ENCODE measurements at regions not wholly inside any gene's neighbourhood (a gene's known extent, or its start where the extent isn't known, plus 50 kb on each side); places are given as distances from the start of the nearest gene placed in this dataset.

DNA sequence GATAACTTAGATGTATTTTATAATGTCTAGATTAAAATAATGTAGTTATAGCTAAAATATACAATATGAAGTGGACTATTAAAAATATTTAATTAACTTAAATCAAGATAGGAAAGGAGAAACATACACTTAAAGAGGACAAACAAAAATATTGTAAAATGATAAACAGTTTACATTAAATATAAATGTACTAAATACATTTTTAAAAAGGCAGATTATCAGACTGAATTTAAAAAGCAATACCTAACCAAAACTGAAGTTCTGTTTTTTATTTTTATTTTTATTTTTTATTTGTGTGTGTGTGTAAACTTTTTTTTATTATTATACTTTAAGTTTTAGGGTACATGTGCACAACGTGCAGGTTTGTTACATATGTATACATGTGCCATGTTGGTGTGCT is 811.6 kb upstream of the INTU start:
- no peak for DNase-seq (ENCODE audit: low read depth, low spot score)

DNA sequence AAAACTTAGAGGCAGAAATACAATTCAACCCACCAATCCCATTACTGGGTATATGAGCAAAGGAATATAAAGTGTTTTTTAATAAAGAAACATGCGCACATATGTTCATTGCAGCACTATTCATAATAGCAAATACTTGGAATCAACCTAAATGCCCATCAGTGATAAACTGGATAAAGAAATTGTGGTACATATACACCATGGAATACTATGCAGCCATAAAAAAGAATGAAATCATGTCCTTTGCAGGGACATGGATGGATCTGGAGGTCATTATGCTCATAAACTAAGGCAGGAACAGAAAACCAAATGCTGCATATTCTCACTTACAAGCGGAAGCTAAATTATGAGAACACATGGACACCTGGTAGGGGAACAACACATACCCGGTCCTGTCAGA is 807.7 kb upstream of the INTU start:
- no peak for DNase-seq (ENCODE audit: low read depth, low spot score)

DNA sequence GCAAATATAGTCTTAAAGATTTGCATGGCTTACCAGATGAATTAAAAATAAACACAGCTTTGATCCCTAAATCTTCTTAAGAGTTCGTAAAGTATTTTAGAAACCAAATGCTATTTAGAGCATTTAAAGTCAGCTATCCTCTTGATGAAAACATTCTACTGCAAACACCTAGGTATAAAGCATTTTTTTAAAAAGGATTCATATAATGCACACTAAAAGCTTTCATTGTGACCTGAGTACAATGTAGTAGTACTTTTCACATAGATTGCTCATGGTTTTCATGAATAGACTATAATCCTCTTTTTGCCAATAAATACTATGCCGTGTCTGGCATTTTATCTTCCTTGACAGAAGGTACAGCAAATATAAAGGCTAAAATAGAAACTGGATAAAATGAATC is 805.1 kb upstream of the INTU start:
- no peak for DNase-seq (ENCODE audit: low read depth, low spot score)

DNA sequence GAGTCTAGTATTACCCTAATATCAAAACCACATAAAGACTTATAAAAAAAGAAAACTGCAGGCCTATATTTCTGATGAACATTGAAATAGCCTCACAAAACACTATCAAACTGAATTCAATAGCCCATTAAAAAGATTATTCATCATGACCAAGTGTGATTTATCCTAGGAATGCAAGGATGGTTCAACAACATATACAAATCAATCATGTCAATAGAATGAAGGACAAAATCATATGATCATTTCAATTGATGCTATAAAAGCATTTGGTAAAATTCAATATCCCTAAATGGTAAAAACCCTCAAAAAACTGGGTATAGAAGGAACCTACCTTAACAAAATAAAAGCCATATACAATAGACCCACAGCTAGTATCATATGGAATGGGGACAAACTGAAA is 797.9 kb upstream of the INTU start:
- DNase-seq (ENCODE audit: low read depth, low spot score), result no peak

DNA sequence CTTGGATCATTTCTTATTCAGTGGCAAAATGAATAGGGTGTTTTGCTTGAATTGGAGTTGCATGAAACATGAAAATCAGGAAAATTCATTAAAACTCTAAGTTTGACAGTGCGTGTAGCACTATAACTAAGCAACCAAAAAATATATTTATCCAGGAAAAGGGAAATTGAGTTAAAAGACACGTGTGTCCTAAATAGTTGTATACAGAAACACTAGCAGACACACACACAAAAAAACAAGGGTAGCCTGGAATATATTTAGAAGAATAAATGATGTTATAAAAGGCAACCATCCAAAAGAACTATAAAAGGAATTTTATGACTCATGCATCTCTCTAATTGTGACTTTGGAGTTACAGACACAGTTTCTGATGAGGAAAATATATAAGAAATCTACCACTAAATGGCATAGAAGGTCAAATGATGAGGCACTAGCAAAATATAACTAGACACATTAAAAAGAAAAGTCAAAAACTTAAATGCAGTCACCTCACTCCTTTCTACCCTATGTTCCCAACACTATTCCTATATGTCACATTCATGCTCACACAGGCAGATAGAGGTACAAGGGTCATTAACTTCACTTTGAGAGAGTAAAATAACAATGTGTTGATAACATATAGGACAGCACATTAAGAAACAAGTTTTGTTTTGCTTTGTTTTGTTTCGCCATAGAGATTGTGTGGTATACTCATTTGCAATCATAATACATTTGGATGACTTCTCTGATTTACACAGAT is 793.6 kb upstream of the INTU start:
- peak; percentile 52 for DNase-seq (ENCODE audit: low read depth, low spot score)

DNA sequence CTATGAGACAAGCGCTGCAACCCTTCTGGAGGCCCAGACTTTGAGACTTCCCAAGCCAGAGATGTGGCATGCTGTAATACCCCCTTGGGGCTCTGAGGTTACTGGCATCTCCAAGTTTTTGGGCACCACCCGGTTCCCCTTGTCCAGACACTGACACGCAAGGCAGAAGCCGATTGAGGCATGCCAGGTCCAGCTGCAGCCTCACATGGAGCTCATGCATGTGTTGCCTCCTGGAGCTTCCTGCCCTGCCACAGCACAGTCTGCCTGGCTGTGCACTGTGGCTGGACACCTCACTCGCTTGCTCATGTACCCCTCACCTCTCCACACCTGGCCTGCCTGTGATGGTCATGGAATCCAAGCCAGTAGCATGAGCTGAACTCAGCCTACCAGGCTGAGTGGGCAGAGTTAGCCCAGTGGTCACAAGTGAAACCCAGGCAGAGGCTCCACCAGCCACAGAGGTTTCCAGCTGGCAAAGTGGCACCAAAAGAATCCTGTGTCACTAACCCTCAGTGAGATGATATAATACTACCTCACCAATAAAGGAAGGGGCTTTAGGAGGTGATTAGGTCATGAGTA is 789.2 kb upstream of the INTU start:
- no peak for DNase-seq (ENCODE audit: low read depth, low spot score)

DNA sequence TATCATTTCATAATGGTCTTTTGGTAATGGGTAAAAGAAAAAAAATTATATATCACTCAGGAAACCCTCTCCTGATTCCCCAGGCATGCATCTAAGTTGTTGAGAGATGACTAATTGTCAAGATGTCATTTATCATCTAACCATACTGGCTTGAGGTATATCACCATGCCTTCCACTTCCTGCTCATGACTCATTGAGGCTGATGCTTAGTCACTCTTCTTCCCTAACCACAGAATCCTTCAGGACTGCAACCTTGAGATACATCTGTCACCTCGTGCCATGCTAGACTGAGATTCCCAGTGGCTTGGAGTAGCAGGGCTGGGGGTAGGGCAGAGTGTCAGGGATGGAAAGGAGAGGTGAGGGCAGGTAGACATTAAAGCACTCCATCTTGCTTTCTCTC is 782.5 kb upstream of the INTU start:
- peak; percentile 92 for DNase-seq (ENCODE audit: low read depth, low spot score)

DNA sequence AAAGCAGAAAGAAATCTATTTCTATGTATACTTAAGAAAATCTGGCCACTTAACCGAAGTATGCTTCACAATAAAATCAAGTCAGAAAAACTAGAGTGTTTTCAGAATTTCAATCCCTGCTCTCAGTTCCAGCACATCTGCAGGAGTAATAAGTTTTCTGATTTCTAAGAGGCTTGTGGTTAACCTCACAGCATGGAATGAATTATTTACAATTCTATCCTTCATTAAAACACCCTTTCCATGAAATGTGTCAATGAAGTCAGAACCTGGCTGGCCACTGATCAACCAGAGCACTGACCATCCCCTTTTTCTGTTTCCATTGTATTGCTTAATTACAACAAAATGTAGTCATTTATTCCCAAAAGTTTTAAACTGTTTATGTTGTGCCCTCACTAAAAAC is 781.4 kb upstream of the INTU start:
- peak; percentile 77 for DNase-seq (ENCODE audit: low read depth, low spot score)

DNA sequence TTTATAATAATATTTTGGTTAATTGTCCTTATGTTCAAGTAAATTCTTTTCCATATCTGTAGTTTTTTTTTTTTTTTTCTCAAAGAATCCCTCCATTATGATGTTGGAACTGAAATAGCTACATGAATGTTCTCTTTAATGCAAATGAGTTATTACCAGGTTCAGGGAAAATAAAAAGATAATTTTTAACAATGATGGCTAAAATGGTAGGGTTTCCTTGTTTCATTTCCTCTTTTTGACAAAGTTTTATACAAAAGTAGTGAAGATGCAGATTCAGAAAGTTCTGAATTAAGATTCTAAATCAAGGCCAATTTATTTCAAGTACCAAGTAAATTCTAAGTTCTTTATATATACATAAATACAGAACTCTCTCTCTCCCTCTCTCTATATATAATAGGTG is 779.0 kb upstream of the INTU start:
- no peak for DNase-seq (ENCODE audit: low read depth, low spot score)

DNA sequence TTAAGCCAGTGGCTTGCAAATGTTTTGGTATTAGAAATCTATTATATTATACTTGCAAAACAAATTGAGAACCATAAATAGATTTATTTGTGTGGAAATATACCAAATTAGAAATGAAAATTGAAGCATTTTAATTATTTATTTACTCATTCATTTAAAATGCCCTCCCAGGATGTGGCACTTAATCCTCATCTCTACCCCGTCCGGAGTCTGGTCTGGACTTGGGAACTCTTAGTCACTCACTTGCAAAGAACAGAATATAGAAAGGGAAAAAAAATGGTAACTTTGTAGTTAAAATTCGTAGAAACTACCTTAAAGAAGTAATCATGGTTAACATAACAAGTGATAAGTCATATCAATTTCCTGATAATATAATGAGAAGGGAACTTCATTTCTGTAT is 775.9 kb upstream of the INTU start:
- no peak for DNase-seq (ENCODE audit: low read depth, low spot score)

DNA sequence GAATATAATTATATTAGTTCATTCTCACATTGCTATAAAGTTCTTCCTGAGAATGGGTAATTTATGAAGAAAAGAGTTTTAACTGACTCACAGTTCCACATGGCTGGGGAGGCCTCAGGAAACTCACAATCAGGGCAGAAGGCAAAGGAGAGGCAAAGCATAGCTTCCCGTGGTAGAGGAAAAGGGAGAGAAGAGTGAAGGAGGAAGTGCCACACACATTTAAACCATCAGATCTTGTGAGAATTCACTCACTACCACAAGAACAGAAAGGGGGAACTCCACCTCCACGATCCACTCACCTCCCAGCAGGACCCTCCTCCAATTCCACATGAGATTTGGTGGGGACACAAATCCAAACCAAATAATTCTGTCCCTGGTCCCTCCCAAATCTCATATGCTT is 773.4 kb upstream of the INTU start:
- no peak for DNase-seq (ENCODE audit: low read depth, low spot score)

DNA sequence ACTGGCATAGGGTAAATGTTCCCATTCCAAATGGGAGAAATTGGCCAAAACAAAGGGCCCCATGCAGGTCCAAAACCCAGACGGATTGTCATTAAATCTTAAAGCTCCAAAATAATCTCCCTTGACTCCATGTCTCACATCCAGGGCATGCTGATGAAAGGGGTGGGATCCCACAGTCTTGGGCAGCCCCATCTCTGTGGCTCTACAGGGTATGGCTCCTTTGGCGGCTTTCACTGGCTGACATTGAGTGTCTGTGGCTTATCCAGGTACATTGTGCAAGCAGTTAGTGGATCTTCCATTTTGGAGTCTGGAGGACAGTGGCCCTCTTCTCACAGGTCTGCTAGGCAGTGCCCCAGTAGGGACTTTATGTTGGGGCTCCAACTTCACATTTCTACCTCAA is 772.9 kb upstream of the INTU start:
- DNase-seq (ENCODE audit: low read depth, low spot score), result no peak

DNA sequence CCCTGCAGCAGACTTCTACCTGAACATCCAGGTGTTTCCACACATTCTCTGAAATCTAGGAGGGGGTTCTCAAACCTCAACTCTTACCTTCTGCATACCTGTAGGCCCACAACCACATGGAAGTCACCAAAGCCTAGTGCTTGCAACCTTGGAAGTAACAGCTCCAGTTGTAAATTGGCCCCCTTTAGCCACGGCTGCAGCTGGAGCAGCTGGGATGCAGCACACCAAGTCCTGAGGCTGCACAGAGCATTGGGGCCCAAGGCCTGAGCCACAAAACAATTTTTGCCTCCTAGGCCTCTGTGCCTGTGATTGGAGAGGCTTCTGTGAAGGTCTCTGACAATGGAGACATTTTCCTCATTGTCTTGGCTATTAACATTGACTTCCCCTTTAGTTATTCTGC is 772.4 kb upstream of the INTU start:
- DNase-seq (ENCODE audit: low read depth, low spot score), result no peak

DNA sequence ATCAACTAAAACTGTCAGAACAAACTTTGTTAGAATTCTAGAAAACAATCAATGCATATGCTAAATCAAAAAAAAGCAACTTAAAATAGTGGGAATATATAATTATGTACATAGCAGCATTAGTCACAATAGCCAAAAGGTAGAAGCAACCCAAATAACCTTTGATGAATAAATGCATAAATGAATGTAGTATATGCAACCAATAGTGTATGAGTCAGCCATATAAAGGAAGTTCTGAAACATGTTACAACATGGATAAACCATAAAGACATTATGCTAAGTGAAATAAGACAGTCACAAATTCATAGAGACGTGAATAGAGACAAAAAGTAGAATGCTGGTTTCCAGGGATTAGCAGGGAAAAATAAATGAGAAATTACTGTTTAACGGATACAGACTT is 762.8 kb upstream of the INTU start:
- DNase-seq (ENCODE audit: low read depth, low spot score), result no peak

DNA sequence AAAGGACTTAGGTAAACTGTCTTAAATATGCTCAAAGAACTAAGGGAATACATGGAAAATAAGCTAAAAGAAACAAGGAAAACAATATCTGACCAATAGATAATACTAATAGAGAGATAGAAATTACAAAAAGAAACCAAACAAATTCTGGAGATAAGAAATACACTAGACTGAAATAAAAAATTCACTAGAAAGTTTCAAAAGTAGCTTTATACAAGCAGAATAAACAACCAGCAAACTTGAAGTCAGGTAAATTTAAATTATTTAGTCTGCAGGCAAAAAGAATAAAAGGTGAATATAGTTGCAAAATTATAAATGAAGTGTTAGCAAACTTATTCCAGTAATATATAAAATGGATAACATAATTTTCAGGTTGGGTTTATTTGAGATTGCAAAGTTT is 760.9 kb upstream of the INTU start:
- no peak for DNase-seq (ENCODE audit: low read depth, low spot score)

DNA sequence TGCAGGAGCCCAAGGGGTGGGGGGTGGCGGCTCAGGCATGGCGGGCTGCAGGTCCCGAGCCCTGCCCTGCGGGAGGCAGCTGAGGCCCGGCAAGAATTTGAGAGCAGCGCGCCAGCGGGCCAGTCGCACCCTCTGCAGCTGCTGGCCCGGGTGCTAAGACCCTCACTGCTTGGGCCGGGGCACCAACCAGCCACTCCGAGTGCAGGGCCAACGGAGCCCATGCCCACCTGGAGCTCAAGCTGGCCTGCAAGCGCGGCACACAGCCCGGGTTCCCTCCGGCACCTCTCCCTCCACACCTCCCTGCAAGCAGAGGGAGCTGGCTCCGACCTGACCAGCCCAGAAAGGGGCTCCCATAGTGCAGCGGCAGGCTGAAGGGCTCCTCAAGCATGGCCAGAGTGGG is 758.2 kb upstream of the INTU start:
- DNase-seq (ENCODE audit: low read depth, low spot score), result no peak

DNA sequence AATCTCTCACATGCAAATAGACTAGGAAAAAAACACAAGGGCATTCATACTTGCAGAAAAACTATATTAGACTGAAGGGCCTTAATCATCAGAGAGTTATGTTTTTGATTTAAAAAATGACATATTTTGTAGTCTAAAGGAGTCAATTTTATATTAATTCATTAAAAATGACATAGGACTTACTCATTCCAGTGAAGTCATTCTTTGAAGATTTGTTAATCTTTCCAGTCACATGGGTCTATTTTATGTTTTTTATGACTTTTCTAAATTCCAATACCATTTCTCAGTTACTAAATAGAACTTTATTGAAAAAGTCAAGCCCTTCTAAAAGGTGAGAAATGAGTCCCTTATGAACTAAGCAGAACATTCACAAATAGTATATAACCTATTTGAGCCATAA is 743.8 kb upstream of the INTU start:
- no peak for DNase-seq (ENCODE audit: low read depth, low spot score)

DNA sequence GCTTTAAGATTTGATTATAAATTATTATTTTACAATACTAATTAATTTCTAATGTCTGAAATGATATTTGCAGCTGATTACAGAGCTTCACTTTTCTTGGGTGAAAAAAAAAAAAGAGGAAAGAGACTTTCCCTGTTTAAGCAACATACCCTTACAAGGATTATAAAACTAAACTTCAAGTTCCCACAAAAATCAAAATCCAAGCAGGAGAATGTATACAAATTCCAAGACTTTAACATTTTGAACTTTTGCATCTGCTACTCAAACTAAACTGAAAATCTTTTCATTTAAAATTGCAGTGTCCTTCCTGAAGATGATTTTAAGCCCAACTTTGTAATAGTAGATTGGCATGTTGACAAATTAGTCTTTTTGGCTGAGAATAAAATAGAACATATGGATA is 742.4 kb upstream of the INTU start:
- no peak for DNase-seq (ENCODE audit: low read depth, low spot score)

DNA sequence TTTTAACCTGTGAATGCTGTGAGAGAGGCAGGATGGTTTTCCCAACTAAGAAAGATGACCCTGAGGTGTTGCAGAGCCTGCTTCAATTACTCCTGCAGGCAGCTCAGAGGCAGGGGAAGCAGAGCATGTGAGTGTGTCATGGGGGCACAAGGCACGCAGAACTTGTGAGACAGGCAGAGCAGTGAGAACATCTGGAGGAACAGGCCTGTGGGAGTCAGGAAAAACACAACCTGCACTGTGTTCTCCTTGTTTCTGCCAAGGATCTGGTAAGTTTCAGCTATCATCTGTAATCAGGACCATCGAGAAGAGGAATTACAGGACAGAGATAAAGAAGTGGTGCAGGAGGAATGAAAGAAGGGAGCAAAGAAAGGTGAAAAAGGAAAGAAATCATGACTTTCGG is 741.8 kb upstream of the INTU start:
- no peak for DNase-seq (ENCODE audit: low read depth, low spot score)

DNA sequence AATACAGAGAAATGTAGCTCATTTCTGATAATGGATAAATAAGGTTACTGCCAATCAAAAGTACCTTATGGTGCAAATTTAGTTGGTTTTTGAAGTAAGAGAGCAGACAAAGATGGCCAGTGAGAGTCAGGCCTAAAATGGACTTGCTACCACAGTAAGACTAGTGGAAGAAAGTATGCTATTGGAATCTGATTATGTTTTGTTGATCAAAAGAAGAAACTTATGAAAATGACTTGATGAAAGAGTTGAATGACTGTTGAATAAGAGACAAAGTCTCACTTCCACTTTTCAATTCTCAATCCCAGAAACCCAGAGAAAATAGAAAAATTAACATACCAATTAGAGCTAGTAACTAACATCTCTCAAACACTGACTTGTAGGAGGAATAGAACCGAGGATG is 737.8 kb upstream of the INTU start:
- no peak for DNase-seq (ENCODE audit: low read depth, low spot score)

DNA sequence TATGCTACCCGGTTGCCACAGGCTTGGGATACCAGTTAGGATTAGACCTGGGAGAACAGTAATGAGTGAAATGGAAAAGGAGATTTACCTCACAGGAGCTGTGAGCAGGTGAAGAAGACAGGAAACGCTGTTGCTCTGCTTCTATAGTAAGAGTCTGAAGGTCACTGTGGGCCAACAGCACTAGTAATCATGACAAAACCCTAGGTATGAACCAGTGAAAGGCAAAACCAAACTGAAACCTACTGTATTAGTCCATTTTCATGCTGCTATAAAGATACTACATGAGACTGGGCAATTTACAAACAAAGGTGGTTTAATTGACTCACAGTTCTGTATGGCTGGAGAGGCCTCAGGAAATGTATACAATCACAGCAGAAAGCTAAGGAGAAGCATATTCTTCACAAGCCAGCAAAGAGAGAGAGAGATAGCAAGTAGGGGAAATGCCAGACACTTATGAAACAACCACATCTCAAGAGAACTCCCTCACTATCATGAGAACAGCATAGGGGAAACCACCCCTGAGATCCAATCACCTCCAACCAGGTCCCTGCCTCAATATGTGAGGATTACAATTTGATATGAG is 736.7 kb upstream of the INTU start:
- no peak for DNase-seq (ENCODE audit: low read depth, low spot score)

DNA sequence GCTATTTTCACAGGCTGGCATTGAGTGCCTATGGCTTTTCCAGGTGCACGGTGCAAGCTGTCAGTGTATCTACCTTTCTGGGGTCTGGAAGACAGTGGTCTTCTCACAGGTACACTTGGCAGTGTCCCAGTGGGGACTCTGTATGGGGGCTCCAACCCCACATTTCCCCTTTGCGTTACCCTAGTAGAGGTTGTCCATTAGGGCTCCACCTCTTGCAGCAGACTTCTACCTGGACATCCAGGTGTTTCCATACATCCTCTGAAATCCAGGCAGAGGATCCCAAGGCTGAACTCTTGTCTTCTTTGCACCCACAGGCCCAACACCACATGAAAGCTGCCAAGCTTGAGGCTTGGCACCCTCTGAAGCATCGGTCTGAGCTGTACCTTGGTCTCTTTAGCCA is 735.7 kb upstream of the INTU start:
- no peak for DNase-seq (ENCODE audit: low read depth, low spot score)

DNA sequence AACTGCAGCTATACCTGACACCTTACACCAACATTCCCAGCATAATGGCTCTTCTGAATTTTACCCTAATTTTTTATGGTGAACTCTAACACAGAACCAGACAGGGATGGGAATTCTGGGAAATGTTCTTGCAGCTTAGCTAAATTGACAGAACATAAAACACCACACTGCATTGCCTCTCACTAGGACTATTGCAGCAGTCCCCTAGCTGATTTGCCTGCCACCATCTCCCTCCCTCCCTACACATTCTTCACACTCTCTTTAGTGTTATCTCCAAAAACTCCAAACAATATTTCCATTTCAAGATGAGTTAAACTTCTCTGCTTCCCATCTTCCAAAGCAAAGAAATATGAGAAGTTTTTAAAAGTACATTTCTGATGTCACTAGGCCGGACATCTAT is 733.9 kb upstream of the INTU start:
- no peak for DNase-seq (ENCODE audit: low read depth, low spot score)
